HG03520 (cell line): ENCODE measurements at regions not wholly inside any gene's neighbourhood (a gene's known extent, or its start where the extent isn't known, plus 50 kb on each side); places are given as distances from the start of the nearest gene placed in this dataset.

Experiments used
- ATAC-seq: cut with Tn5 transposase; IDR thresholded peaks from one replicate; pipeline ENCODE4 v1.9.1; 2021; ENCODE audit warnings: mild to moderate bottlenecking, moderate library complexity; ENCODE audit not compliant: unreplicated experiment

DNA sequence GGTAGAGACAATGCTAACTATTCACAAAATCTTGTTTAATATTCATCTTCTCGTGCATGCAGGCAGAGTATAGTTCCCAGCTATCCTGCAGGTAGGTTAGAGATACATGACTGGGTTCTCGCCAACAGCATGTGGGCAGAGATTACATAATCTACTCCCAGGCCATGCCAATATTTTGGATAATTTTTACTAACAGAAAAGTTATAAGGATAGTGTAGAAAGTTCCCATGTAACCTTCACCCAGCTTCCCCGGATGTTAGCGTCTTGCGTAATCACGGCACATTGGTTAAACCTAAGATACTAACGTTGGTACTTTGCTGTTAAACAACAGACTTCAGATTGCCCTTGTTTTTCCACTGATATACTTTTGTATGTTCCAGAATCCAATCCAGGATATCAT, 215.5 kb upstream of the LARGE1 start:
- no peak for ATAC-seq

- no peak for ATAC-seq
Observed at GRCh38 chr22:34150023-34150422, 229.7 kb upstream of the LARGE1 start.

- ATAC-seq, result no peak
Observed at GRCh38 chr22:34159491-34159890, 239.2 kb upstream of the LARGE1 start.

- no peak for ATAC-seq
Observed at GRCh38 chr22:34160141-34160783, 240.0 kb upstream of the LARGE1 start.

DNA sequence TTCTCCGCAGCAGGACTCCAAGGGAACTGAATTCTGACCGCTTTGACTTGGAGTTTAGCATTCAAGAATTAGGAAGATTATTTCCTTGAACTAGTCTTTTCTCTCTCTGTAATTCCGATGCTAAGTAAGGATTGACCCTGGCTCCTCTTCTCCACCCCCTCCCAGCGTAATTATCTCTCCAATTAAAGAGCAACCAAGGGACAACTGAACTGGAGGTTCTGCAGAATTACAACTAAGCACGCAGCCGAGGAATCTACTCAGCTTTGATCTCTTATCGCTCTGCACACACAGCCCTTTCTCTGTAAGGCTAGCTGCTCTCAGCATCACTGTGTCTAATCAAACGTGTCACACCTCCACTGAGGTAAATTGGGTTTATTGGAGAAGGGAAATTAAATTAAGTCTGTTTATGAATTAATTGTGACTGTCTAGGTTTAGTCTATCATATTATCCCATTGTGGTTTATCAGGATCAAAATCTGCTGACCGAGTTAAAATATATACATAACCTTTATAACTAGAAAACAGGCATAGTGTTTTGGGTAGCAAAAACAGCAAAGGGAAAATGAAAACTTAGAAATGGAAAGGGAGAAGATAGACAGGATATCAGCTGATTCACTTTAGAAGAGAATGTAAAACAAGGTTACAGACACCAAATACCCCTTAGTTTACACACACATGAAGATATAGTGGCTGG, 241.3 kb upstream of the LARGE1 start:
- no peak for ATAC-seq

GRCh38 chr22:34198976-34199375, 278.7 kb upstream of the LARGE1 start:
- ATAC-seq, result no peak

DNA sequence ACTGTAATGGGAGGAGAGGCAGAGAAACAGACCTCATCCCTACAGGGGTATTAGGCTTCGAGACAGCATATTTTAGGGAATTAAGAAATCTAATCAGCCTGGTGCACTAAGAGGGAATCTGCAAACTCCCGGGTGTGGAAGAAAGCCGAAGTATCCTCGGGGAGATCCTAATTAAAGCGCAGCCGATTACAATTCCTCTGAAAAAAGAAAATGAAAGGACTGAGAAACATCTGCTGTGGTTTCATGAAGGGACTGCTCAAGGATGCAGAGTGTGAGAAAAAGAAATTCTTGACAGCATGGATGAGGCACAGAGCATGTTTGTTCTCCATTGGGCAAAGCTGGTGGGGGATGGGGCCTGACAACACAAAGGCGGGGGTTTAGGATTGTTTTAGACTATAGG, 290.0 kb upstream of the LARGE1 start:
- no peak for ATAC-seq

GRCh38 chr22:34214372-34214771, 294.1 kb upstream of the LARGE1 start:
- no peak for ATAC-seq

DNA sequence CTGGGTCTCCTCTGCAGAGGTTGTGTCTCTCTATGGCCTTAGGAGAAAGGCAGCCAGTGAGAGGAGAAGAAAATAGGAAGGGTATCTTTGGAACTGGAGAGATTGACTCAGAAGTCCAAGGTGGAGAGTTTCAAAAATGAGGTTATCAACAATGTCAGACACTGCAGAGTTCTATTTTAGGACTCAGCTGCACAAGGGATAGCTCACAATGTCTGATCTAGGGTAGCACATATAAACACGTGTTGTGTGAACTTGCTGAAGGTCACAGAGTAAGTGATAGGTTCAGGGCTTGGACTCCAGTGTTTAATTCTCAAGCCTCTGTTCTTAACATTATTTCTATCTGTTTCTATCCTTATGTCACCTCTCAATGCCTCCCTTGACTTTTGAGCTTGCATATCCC, 305.0 kb upstream of the LARGE1 start:
- ATAC-seq, result no peak

DNA sequence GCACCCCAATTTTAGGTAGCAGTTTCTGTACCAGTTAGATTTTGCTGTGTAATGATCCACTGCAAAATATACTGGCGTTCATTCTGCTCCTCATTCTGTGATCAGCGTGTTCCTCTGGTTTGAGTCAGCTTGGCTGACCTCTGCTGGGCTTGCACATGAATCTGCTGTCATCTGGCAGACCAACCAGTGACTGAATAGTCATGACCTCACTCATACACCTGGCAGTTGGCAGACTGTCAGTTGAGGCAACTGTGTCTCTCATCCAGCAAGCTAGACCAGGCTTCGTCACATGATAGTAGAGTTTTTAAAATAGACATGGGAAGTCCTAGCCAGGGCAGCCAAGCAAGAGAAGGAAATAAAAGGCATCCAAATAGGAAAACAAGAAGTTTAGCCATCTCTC, 316.3 kb upstream of the LARGE1 start:
- ATAC-seq, result no peak

GRCh38 chr22:34239421-34239820, 319.1 kb upstream of the LARGE1 start:
- ATAC-seq, result no peak

- ATAC-seq, result no peak
Observed at GRCh38 chr22:34243023-34243422, 322.7 kb upstream of the LARGE1 start.

GRCh38 chr22:34255042-34255441, 334.8 kb upstream of the LARGE1 start:
- no peak for ATAC-seq

GRCh38 chr22:34278121-34278520, 357.8 kb upstream of the LARGE1 start:
- no peak for ATAC-seq

DNA sequence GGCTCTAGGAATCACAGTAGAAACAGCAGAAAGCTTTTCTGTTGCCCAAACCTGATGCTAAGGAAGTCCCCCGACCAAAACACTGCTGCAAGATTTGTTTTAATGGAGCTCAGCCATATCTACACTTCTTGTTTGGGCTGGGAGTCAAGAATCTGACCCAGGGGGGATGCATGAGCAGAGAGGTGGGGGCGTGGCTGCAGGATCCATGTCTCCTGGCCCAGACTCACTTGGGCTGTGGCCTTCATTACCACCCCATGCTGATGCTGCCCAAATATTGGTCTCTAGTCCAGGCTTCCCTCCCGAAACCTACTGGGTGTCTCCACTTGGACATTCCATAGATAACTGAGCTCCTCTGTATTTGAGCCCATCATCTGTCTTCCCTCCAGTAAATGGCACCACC, 361.5 kb upstream of the LARGE1 start:
- ATAC-seq, result no peak

GRCh38 chr22:34283844-34284243, 363.6 kb upstream of the LARGE1 start:
- ATAC-seq, result no peak

GRCh38 chr22:34293324-34293723, 373.0 kb upstream of the LARGE1 start:
- ATAC-seq, result no peak

- ATAC-seq, result no peak
Observed at GRCh38 chr22:34294476-34294875, 374.2 kb upstream of the LARGE1 start.

- no peak for ATAC-seq
Observed at GRCh38 chr22:34294986-34295385, 374.7 kb upstream of the LARGE1 start.

DNA sequence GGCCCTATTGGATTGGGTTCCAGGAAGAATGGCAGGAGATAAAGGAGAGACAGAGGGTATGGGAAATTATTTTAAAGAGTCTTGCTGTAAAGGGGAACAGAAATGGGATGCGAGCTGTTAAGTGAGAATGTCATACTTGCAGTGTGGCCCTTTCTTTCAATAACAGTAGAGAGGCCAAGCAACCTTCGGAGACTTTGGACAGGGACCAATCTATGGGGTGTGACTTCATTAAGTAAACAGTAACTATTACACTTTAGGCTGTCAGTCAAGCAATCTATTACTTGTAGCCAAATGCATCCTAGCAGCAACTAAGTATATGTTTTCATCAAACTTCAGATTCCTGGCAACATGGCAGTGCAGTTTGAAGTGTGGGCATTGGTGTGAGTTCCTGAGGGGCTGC, 376.2 kb upstream of the LARGE1 start:
- no peak for ATAC-seq

DNA sequence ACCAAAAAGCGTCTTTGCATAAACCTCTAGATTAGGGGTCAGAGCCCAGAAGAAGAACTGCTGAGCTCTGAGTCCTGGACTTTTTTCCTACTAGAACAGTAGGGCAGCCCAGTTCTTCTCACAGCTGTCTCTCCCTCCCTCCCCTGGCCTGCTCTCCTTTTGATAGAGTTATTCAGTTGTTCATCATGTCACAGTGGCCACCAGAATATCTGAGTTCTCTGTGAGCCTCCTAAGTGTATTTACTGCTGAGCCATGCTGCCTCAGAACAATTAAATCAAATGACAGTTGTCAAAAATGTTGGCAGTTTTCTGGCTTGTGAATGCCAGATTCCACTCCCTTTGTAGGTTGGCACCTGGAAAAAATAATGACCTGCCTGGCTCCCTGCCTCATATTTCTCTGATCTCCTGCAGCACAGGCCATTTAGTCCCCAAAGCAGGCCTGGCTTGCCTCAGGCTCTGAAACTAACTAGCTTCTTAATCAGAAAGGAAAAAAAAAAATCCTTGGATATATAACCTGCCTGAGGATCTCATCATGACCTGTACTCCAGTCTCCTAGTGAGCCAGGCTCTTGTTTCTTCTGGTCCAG, 377.4 kb upstream of the LARGE1 start:
- ATAC-seq, result no peak

DNA sequence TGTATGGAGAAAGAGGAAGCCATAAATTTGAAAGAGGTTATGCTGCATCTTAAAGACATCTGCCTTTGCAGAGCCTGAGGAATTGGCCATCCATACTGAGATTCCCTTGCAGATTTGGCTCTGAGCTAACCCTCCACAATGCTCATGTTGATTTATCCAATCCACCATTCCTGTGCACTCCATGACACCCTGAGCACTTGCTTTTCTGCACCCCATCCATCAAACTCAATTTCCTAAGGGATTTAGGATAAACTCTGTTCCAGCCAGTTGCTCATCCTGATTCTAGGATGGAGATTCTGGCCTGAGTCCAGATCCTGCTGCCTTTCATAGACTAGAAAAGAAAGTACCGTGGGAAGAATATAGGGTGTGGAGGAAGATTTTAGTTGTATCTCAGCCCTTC, 379.2 kb upstream of the LARGE1 start:
- no peak for ATAC-seq

DNA sequence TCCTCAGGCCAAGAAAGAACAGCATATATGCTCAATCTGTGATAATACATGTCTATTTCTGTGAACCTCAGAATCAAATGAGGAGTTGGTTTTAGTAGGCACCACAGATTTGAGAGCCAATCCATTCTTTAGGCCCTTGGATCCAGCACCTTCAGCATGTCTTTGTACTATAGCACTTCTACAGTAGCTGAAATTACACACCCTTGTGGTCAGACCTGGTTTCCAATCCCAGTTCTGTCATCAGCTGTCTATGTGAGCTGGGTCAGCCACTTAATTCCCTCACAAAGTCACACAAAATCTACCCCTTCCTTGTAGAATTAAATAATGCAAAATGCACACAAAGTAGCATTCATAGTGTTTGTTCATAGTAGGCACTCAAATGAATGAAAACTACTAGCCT, 381.3 kb upstream of the LARGE1 start:
- no peak for ATAC-seq
